Ovary (tissue), 7 donors: ENCODE measurements at regions not wholly inside any gene's neighbourhood (a gene's known extent, or its start where the extent isn't known, plus 50 kb on each side); places are given as distances from the start of the nearest gene placed in this dataset.

ENCODE experiments used
- DNase-seq, 5 donors: peaks; one replicate each; pipeline ENCODE4 v3.0.0-alpha.2; 2019 to 2020
- H3K27ac ChIP-seq, 2 donors: fragments of 200-600 bp; one replicate each; pipeline versions ENCODE4 v1.5.1 to v1.8.0; 2019 to 2022
- H3K27me3 ChIP-seq: fragments of 200-600 bp; one replicate; pipeline ENCODE4 v1.8.0; 2022
- H3K36me3 ChIP-seq: fragments of 200-600 bp; sonication (generic); one replicate; pipeline ENCODE4 v1.5.1; 2019
- H3K4me1 ChIP-seq: one replicate; pipeline ENCODE4 v1.8.1; 2013; ENCODE audit warnings: mild to moderate bottlenecking, moderate library complexity; ENCODE audit not compliant: insufficient read depth
- H3K4me3 ChIP-seq: fragments of 200-600 bp; sonication (generic); one replicate; pipeline ENCODE4 v1.5.1; 2017
- H3K9me3 ChIP-seq, 2 donors: fragments of 200-600 bp in 1 of 2; sonication (generic) in 1 of 2; one replicate each; pipeline versions ENCODE4 v1.5.1 to v1.8.1; 2013 to 2019; ENCODE audit warnings: mild to moderate bottlenecking in 1 of 2, moderate library complexity in 1 of 2
- EP300 ChIP-seq: sonication (generic); formaldehyde crosslinking; IDR thresholded peaks from one replicate; pipeline ENCODE4 v1.6.1; 2017; ENCODE audit warnings: antibody characterized with exemption
- POLR2A ChIP-seq: fragments of 450-650 bp; IDR thresholded peaks from one replicate; pipeline ENCODE4 v1.6.1; 2017; ENCODE audit warnings: antibody characterized with exemption, mild to moderate bottlenecking, moderate library complexity
- WGBS, 3 donors: extraction: QIAGEN DNeasy Blood & Tissue Kit in 1 of 3; methylation state at CpG; one replicate each; pipeline versions ENCODE4 v1.1.5 to v1.1.7; 2013 to 2017; 5-methylcytosine and 5-hydroxymethylcytosine counted together
- intact Hi-C, 4 donors: fragments of 100-400 bp; cut with DNase I; formaldehyde crosslinking; loops; one replicate each; pipeline versions ENCODE4 v1.11.0 to v1.15.1; 2022 to 2023
- TF ChIP-seq, protein P1 (sequence below), 3 donors: fragments of 450-650 bp in 2 of 3; fragments of 200-600 bp in 1 of 3; IDR thresholded peaks; one replicate each; pipeline versions ENCODE4 v1.5.1 to v1.8.0; 2016 to 2022; ENCODE audit warnings: antibody characterized with exemption in 3 of 3, mild to moderate bottlenecking in 1 of 3
- donor health status: DM: no; HTN: no; CAD: no; lungs with moderate emphysema.
- donor health status: DM: no; HTN: no; CAD: no.
- donor health status: Bipolar disorder and iron deficiency.
- donor health status: DM: no; HTN: no; CAD: no.
- donor health status: DM: yes; HTN: yes; CAD: no.

GRCh38 chr6:81093051-81093450 is 659.4 kb downstream of the TENT5A start:
- Histone ChIP-seq H3K9me3 (no peaks in the 10 kb centered on the region), H3K27ac (no peak overlapping the region), H3K36me3 (no peaks in the 10 kb centered on the region), H3K4me3 (no peak overlapping the region), H3K27me3 (no peaks in the 10 kb centered on the region), H3K4me1 (no peaks in the 10 kb centered on the region)
- TF ChIP-seq EP300: no peak
- TF ChIP-seq, protein P1, sequence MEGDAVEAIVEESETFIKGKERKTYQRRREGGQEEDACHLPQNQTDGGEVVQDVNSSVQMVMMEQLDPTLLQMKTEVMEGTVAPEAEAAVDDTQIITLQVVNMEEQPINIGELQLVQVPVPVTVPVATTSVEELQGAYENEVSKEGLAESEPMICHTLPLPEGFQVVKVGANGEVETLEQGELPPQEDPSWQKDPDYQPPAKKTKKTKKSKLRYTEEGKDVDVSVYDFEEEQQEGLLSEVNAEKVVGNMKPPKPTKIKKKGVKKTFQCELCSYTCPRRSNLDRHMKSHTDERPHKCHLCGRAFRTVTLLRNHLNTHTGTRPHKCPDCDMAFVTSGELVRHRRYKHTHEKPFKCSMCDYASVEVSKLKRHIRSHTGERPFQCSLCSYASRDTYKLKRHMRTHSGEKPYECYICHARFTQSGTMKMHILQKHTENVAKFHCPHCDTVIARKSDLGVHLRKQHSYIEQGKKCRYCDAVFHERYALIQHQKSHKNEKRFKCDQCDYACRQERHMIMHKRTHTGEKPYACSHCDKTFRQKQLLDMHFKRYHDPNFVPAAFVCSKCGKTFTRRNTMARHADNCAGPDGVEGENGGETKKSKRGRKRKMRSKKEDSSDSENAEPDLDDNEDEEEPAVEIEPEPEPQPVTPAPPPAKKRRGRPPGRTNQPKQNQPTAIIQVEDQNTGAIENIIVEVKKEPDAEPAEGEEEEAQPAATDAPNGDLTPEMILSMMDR (IDR thresholded peaks at IDR 0.05): no peak
- TF ChIP-seq POLR2A: no peak
- 9 to 13% (median 12%) methylated on average over 5 of the region's 5 CpGs for WGBS, 3 donors
- no peak for DNase-seq
- intact Hi-C loops: no loop called here

DNA sequence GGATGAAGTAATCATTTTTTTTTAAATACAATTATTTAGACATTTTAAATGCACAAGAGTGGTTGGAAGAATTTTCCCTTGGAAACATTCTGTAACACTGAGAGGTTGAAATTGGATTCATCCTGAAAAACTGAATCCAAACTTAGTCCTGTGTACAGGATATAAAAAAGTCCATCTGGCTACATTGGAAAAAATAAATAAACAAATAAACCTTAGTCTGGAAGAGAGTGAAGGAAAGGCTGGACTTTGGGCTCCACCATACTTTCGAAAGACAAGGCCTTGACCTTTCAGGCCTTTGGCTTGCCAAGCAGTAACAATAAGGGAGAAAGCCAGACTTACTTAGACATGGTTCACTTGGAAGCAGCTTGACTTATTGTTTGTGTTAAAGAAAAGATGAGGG is 664.3 kb downstream of the TENT5A start:
- intact Hi-C loops: no loop called here
- TF ChIP-seq, protein P1 (IDR thresholded peaks at IDR 0.05): no peak
- TF ChIP-seq EP300 (no peak), POLR2A (no peak)
- Histone ChIP-seq H3K4me3 (no peak overlapping the region), H3K36me3 (no peaks in the 10 kb centered on the region), H3K4me1 (no peaks in the 10 kb centered on the region), H3K27me3 (no peaks in the 10 kb centered on the region), H3K9me3 (no peaks in the 10 kb centered on the region), H3K27ac (no peak overlapping the region)
- WGBS, 3 donors: 2 to 16% (median 8%) methylated on average over 1 of the region's 1 CpG
- no peak for DNase-seq

DNA sequence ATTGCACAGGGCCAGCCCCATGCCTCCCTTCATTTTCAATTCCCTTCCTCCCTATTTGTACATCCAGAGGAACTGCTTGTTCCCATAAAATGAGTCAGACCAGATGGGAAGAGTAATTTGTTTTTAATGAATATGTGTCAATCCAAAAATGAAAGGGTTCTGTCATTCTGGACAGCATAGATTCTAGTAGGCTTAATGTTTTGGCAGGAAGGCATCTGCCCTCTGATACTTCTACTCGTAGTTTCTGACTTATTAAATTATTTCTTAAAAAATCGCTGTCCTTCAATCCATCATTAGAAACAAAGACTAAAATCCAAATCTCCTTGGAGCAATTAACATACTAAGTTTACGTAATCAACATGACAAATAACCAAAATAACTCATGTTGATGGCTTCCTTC is 665.5 kb downstream of the TENT5A start:
- TF ChIP-seq, protein P1 (IDR thresholded peaks at IDR 0.05): no peak
- TF ChIP-seq POLR2A (no peak), EP300 (no peak)
- H3K4me3 ChIP-seq: no peak overlapping the region
- no peaks in the 10 kb centered on the region for H3K36me3 ChIP-seq
- no peaks in the 10 kb centered on the region for H3K9me3 ChIP-seq
- H3K4me1 ChIP-seq: no peaks in the 10 kb centered on the region
- intact Hi-C loops: no loop called here
- 56 to 68% (median 60%) methylated on average over 3 of the region's 3 CpGs for WGBS, 3 donors
- H3K27me3 ChIP-seq: no peaks in the 10 kb centered on the region
- H3K27ac ChIP-seq: no peak overlapping the region
- no peak for DNase-seq

DNA sequence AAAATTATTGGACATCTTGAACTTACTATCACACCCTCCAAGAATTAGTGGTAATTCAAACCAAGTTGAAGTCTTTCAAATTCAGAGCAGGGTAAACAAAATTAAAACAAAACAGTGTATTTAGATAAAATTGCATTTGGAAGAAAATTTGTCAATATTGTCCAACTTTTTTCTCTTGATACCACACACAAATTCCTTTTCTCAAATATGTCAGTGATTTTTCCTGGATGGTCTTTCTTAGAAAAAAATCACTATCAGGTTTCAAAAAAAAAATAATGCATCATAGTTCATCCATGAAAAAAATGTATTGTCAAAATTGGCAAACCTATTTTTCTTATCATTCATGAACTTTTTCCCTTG is 667.1 kb downstream of the TENT5A start:
- Histone ChIP-seq H3K9me3 (no peaks in the 10 kb centered on the region), H3K4me3 (no peak overlapping the region), H3K27ac (no peak overlapping the region), H3K4me1 (no peaks in the 10 kb centered on the region), H3K27me3 (no peaks in the 10 kb centered on the region), H3K36me3 (no peaks in the 10 kb centered on the region)
- intact Hi-C loops: no loop called here
- DNase-seq: no peak
- TF ChIP-seq POLR2A: no peak
- TF ChIP-seq, protein P1 (IDR thresholded peaks at IDR 0.05): no peak
- no peak for TF ChIP-seq EP300
